ENCODE measurements at regions not wholly inside any gene's neighbourhood (a gene's known extent, or its start where the extent isn't known, plus 50 kb on each side); places are given as distances from the start of the nearest gene placed in this dataset.

GRCh38 chr16:65964752-65965151 is 401.7 kb upstream of the CDH5 start:
- H3K36me3 ChIP-seq (ENCODE audit: control insufficient read depth, insufficient read depth, low read length): no peaks in the 10 kb centered on the region
- H3K27ac ChIP-seq (ENCODE audit: insufficient read depth, low read depth, low read length, poor library complexity, severe bottlenecking): no peak overlapping the region
- no peaks in the 10 kb centered on the region for H3K9me3 ChIP-seq (ENCODE audit: control insufficient read depth, low read length)
- H3K4me1 ChIP-seq (ENCODE audit: control insufficient read depth, insufficient read depth, low read length): no peaks in the 10 kb centered on the region
- H3K4me3 ChIP-seq (ENCODE audit: insufficient read depth, low read depth, low read length): no peak overlapping the region
- 87 to 89% methylated on average over 4 of the region's 4 CpGs for WGBS, 2 experiments
- H3K27me3 ChIP-seq (ENCODE audit: control insufficient read depth, insufficient read depth, low read length, poor library complexity, severe bottlenecking): no peaks in the 10 kb centered on the region

GRCh38 chr16:65961476-65962143 is 404.9 kb upstream of the CDH5 start:
- H3K36me3 ChIP-seq (ENCODE audit: control insufficient read depth, insufficient read depth, low read length): no peaks in the 10 kb centered on the region
- no peaks in the 10 kb centered on the region for H3K27me3 ChIP-seq (ENCODE audit: control insufficient read depth, insufficient read depth, low read length, poor library complexity, severe bottlenecking)
- H3K9me3 ChIP-seq (ENCODE audit: control insufficient read depth, low read length): no peaks in the 10 kb centered on the region
- no peak overlapping the region for H3K4me3 ChIP-seq (ENCODE audit: insufficient read depth, low read depth, low read length)
- WGBS, 2 experiments: 82 to 83% methylated on average over 4 of the region's 4 CpGs
- no peak overlapping the region for H3K27ac ChIP-seq (ENCODE audit: insufficient read depth, low read depth, low read length, poor library complexity, severe bottlenecking)
- no peaks in the 10 kb centered on the region for H3K4me1 ChIP-seq (ENCODE audit: control insufficient read depth, insufficient read depth, low read length)

- Histone ChIP-seq H3K4me1 (ENCODE audit: control insufficient read depth, insufficient read depth, low read length) (no peaks in the 10 kb centered on the region), H3K27me3 (ENCODE audit: control insufficient read depth, insufficient read depth, low read length, poor library complexity, severe bottlenecking) (no peaks in the 10 kb centered on the region), H3K36me3 (ENCODE audit: control insufficient read depth, insufficient read depth, low read length) (no peaks in the 10 kb centered on the region), H3K9me3 (ENCODE audit: control insufficient read depth, low read length) (no peaks in the 10 kb centered on the region), H3K4me3 (ENCODE audit: insufficient read depth, low read depth, low read length) (no peak overlapping the region), H3K27ac (ENCODE audit: insufficient read depth, low read depth, low read length, poor library complexity, severe bottlenecking) (no peak overlapping the region)
- 89 to 90% methylated on average over 2 of the region's 2 CpGs for WGBS, 2 experiments
Observed at GRCh38 chr16:65959983-65960382, 406.5 kb upstream of the CDH5 start.

- Histone ChIP-seq H3K36me3 (ENCODE audit: control insufficient read depth, insufficient read depth, low read length) (no peaks in the 10 kb centered on the region), H3K9me3 (ENCODE audit: control insufficient read depth, low read length) (no peaks in the 10 kb centered on the region), H3K27ac (ENCODE audit: insufficient read depth, low read depth, low read length, poor library complexity, severe bottlenecking) (no peak overlapping the region), H3K27me3 (ENCODE audit: control insufficient read depth, insufficient read depth, low read length, poor library complexity, severe bottlenecking) (no peaks in the 10 kb centered on the region), H3K4me3 (ENCODE audit: insufficient read depth, low read depth, low read length) (no peak overlapping the region), H3K4me1 (ENCODE audit: control insufficient read depth, insufficient read depth, low read length) (no peaks in the 10 kb centered on the region)
- WGBS, 2 experiments: 88 to 100% methylated on average over 2 to 3 of the region's 3 CpGs
Observed at GRCh38 chr16:65958086-65958485, 408.4 kb upstream of the CDH5 start.

GRCh38 chr16:65956100-65956499 is 410.4 kb upstream of the CDH5 start:
- WGBS, 2 experiments: 93 to 94% methylated on average over 1 of the region's 1 CpG

GRCh38 chr16:65954446-65954845 is 412.0 kb upstream of the CDH5 start:
- H3K9me3 ChIP-seq (ENCODE audit: control insufficient read depth, low read length): no peaks in the 10 kb centered on the region
- H3K36me3 ChIP-seq (ENCODE audit: control insufficient read depth, insufficient read depth, low read length): no peaks in the 10 kb centered on the region
- 100% methylated on average over 1 of the region's 2 CpGs for WGBS, 2 experiments
- H3K4me3 ChIP-seq (ENCODE audit: insufficient read depth, low read depth, low read length): no peak overlapping the region
- H3K27ac ChIP-seq (ENCODE audit: insufficient read depth, low read depth, low read length, poor library complexity, severe bottlenecking): no peak overlapping the region
- no peaks in the 10 kb centered on the region for H3K4me1 ChIP-seq (ENCODE audit: control insufficient read depth, insufficient read depth, low read length)
- no peaks in the 10 kb centered on the region for H3K27me3 ChIP-seq (ENCODE audit: control insufficient read depth, insufficient read depth, low read length, poor library complexity, severe bottlenecking)

More at GRCh38 chr16:65956100-65956499, 410.4 kb upstream of the CDH5 start:
- no peaks in the 10 kb centered on the region for H3K4me1 ChIP-seq (ENCODE audit: control insufficient read depth, insufficient read depth, low read length)
- H3K9me3 ChIP-seq (ENCODE audit: control insufficient read depth, low read length): no peaks in the 10 kb centered on the region
- H3K27me3 ChIP-seq (ENCODE audit: control insufficient read depth, insufficient read depth, low read length, poor library complexity, severe bottlenecking): no peaks in the 10 kb centered on the region
- H3K27ac ChIP-seq (ENCODE audit: insufficient read depth, low read depth, low read length, poor library complexity, severe bottlenecking): no peak overlapping the region
- no peak overlapping the region for H3K4me3 ChIP-seq (ENCODE audit: insufficient read depth, low read depth, low read length)
- H3K36me3 ChIP-seq (ENCODE audit: control insufficient read depth, insufficient read depth, low read length): no peaks in the 10 kb centered on the region

GRCh38 chr16:65950211-65950610 is 416.3 kb upstream of the CDH5 start:
- H3K4me3 ChIP-seq (ENCODE audit: insufficient read depth, low read depth, low read length): no peak overlapping the region
- H3K4me1 ChIP-seq (ENCODE audit: control insufficient read depth, insufficient read depth, low read length): no peaks in the 10 kb centered on the region
- WGBS, 2 experiments: 94 to 95% methylated on average over 3 of the region's 3 CpGs
- no peaks in the 10 kb centered on the region for H3K36me3 ChIP-seq (ENCODE audit: control insufficient read depth, insufficient read depth, low read length)
- H3K27ac ChIP-seq (ENCODE audit: insufficient read depth, low read depth, low read length, poor library complexity, severe bottlenecking): no peak overlapping the region
- H3K9me3 ChIP-seq (ENCODE audit: control insufficient read depth, low read length): no peaks in the 10 kb centered on the region
- no peaks in the 10 kb centered on the region for H3K27me3 ChIP-seq (ENCODE audit: control insufficient read depth, insufficient read depth, low read length, poor library complexity, severe bottlenecking)

GRCh38 chr16:65948361-65948760 is 418.1 kb upstream of the CDH5 start:
- no peak overlapping the region for H3K4me3 ChIP-seq (ENCODE audit: insufficient read depth, low read depth, low read length)
- no peaks in the 10 kb centered on the region for H3K9me3 ChIP-seq (ENCODE audit: control insufficient read depth, low read length)
- H3K4me1 ChIP-seq (ENCODE audit: control insufficient read depth, insufficient read depth, low read length): no peaks in the 10 kb centered on the region
- 94 to 95% methylated on average over 9 of the region's 9 CpGs for WGBS, 2 experiments
- no peaks in the 10 kb centered on the region for H3K36me3 ChIP-seq (ENCODE audit: control insufficient read depth, insufficient read depth, low read length)
- H3K27ac ChIP-seq (ENCODE audit: insufficient read depth, low read depth, low read length, poor library complexity, severe bottlenecking): no peak overlapping the region
- H3K27me3 ChIP-seq (ENCODE audit: control insufficient read depth, insufficient read depth, low read length, poor library complexity, severe bottlenecking): no peaks in the 10 kb centered on the region

GRCh38 chr16:65947951-65948350 is 418.5 kb upstream of the CDH5 start:
- Histone ChIP-seq H3K27me3 (ENCODE audit: control insufficient read depth, insufficient read depth, low read length, poor library complexity, severe bottlenecking) (no peaks in the 10 kb centered on the region), H3K4me1 (ENCODE audit: control insufficient read depth, insufficient read depth, low read length) (no peaks in the 10 kb centered on the region), H3K4me3 (ENCODE audit: insufficient read depth, low read depth, low read length) (no peak overlapping the region), H3K9me3 (ENCODE audit: control insufficient read depth, low read length) (no peaks in the 10 kb centered on the region), H3K27ac (ENCODE audit: insufficient read depth, low read depth, low read length, poor library complexity, severe bottlenecking) (no peak overlapping the region), H3K36me3 (ENCODE audit: control insufficient read depth, insufficient read depth, low read length) (no peaks in the 10 kb centered on the region)
- 97 to 98% methylated on average over 4 of the region's 4 CpGs for WGBS, 2 experiments

- Histone ChIP-seq H3K4me3 (ENCODE audit: insufficient read depth, low read depth, low read length) (no peak overlapping the region), H3K36me3 (ENCODE audit: control insufficient read depth, insufficient read depth, low read length) (no peaks in the 10 kb centered on the region), H3K27ac (ENCODE audit: insufficient read depth, low read depth, low read length, poor library complexity, severe bottlenecking) (no peak overlapping the region), H3K9me3 (ENCODE audit: control insufficient read depth, low read length) (no peaks in the 10 kb centered on the region), H3K4me1 (ENCODE audit: control insufficient read depth, insufficient read depth, low read length) (no peaks in the 10 kb centered on the region), H3K27me3 (ENCODE audit: control insufficient read depth, insufficient read depth, low read length, poor library complexity, severe bottlenecking) (no peaks in the 10 kb centered on the region)
- WGBS, 2 experiments: 67 to 71% methylated on average over 2 of the region's 2 CpGs
Observed at GRCh38 chr16:65945493-65945892, 421.0 kb upstream of the CDH5 start.

GRCh38 chr16:65944361-65944760 is 422.1 kb upstream of the CDH5 start:
- no peaks in the 10 kb centered on the region for H3K36me3 ChIP-seq (ENCODE audit: control insufficient read depth, insufficient read depth, low read length)
- WGBS, 2 experiments: 74 to 75% methylated on average over 3 of the region's 3 CpGs
- H3K27ac ChIP-seq (ENCODE audit: insufficient read depth, low read depth, low read length, poor library complexity, severe bottlenecking): no peak overlapping the region
- no peaks in the 10 kb centered on the region for H3K27me3 ChIP-seq (ENCODE audit: control insufficient read depth, insufficient read depth, low read length, poor library complexity, severe bottlenecking)
- no peaks in the 10 kb centered on the region for H3K4me1 ChIP-seq (ENCODE audit: control insufficient read depth, insufficient read depth, low read length)
- no peak overlapping the region for H3K4me3 ChIP-seq (ENCODE audit: insufficient read depth, low read depth, low read length)
- no peaks in the 10 kb centered on the region for H3K9me3 ChIP-seq (ENCODE audit: control insufficient read depth, low read length)

Data from ectodermal cell (in vitro differentiated cells).